ENCODE measurements at regions not wholly inside any gene's neighbourhood (a gene's known extent, or its start where the extent isn't known, plus 50 kb on each side); places are given as distances from the start of the nearest gene placed in this dataset.

DNA sequence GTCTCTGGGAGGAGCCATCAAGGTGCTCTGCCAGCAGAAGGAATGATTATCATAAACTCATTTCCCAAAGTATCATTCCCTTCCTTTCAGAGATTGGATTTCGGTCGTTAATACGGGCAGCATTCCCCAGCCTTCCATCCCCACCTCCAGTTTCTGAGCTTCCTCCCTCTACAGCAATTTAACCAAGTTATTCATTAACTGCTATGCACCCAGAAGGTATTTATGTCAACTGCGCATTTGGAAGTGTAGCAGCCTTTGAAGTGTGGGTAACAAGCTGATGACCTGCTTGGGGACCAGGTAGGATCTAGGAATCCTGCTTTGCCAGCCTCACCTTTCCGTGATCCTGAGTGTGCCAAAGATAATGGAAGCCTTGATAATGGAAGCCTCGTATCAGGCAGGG lies 172.4 kb upstream of the IGSF21 start:
- WGBS, 2 donors = 68 to 75% methylated on average over 6 of the region's 6 CpGs
- TF ChIP-seq, protein P1, sequence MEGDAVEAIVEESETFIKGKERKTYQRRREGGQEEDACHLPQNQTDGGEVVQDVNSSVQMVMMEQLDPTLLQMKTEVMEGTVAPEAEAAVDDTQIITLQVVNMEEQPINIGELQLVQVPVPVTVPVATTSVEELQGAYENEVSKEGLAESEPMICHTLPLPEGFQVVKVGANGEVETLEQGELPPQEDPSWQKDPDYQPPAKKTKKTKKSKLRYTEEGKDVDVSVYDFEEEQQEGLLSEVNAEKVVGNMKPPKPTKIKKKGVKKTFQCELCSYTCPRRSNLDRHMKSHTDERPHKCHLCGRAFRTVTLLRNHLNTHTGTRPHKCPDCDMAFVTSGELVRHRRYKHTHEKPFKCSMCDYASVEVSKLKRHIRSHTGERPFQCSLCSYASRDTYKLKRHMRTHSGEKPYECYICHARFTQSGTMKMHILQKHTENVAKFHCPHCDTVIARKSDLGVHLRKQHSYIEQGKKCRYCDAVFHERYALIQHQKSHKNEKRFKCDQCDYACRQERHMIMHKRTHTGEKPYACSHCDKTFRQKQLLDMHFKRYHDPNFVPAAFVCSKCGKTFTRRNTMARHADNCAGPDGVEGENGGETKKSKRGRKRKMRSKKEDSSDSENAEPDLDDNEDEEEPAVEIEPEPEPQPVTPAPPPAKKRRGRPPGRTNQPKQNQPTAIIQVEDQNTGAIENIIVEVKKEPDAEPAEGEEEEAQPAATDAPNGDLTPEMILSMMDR (IDR thresholded peaks at IDR 0.05) = no peak
- DNase-seq (ENCODE audit: low spot score in 2 of 2) = no peak
- H3K4me3 ChIP-seq (ENCODE audit: low read depth, poor library complexity, severe bottlenecking) = no peak overlapping the region
- intact Hi-C loops (cut with DNase I; ENCODE audit: low total_unique reads) = no loop called here

DNA sequence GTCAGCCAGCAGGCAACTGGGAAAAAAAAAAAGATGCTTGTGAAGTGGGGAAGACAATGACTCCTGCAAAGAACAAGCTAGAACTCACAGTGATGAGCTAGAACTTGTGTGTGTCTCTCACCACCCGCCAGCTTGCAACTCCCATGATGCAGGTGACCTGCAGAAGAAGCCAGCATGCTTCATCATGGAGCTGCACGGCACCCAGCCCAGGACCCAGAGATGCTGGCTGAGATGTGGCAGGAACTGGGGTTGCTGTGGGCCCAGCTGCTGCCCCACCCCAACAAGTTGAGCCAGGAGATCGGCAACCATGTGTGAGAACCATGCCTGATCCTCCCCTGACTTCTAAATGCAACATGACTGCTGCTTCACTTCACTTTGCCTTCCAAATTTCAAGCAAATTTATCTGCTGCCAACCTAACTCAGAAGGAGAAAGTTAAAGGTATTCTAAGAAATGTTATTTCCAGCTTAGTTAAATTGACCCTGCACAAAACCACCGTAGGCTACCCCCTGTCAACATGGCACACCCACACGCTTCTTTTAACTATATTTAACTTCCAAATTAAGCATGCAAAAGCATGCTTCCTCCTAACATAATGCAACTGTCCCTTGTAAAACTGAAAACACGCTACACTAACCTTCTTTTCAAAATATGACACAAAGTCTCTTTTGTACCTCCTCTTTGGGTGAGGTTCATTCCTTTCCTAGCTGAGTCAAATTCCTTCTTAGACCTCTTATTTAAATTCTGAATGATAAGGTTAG lies 166.0 kb upstream of the IGSF21 start:
- no peak overlapping the region for H3K4me3 ChIP-seq (ENCODE audit: low read depth, poor library complexity, severe bottlenecking)
- intact Hi-C loops (cut with DNase I; ENCODE audit: low total_unique reads) = no loop called here
- DNase-seq (ENCODE audit: low spot score in 2 of 2) = no peak
- no peak for TF ChIP-seq POLR2A (IDR thresholded peaks at IDR 0.05)
- TF ChIP-seq, protein P1 (IDR thresholded peaks at IDR 0.05) = no peak
- 36 to 44% methylated on average over 6 of the region's 6 CpGs for WGBS, 2 donors

DNA sequence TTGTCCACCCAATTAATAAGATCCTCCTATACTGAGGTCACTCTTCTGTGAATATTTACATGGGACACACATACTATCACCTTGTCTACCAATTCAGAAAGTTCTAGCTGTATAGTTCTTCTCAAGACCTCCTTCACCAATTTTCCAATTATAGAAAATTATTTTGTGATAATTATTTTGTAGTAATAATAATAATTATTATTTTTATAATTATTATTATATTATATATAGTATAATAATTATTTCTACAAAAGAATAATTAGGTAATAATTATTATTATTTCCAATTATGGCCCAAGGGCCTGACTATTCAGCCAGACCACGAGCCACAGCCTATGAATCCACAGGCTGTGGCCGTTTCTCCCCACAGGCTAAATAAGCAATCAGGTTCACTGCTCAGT lies 164.1 kb upstream of the IGSF21 start:
- H3K4me3 ChIP-seq (ENCODE audit: low read depth, poor library complexity, severe bottlenecking) = no peak overlapping the region
- WGBS, 2 donors = 71 to 82% methylated on average over 2 of the region's 2 CpGs
- no peak for DNase-seq (ENCODE audit: low spot score in 2 of 2)
- intact Hi-C loops (cut with DNase I; ENCODE audit: low total_unique reads) = no loop called here
- TF ChIP-seq, protein P1 (IDR thresholded peaks at IDR 0.05) = no peak
- TF ChIP-seq POLR2A (IDR thresholded peaks at IDR 0.05) = no peak

DNA sequence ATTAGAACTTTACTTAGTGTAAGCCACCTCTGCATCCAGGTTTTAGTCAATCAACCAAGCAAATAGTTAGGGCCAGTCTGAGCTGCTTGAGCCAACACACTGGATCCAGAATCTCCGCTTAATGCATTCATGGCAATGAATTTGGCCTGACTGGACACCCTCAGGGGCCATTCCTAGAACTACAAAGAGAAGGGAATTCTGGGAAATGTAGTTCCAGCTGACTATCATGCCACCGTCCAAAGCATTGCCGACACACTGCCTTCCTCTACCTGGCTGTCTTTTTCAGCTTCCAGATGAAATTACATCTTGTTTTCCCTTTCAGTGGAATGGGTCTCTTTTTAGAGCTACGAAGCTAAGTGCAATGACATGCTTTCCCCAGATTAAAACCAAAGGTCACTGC lies 163.0 kb upstream of the IGSF21 start:
- TF ChIP-seq POLR2A (IDR thresholded peaks at IDR 0.05) = no peak
- TF ChIP-seq, protein P1 (IDR thresholded peaks at IDR 0.05) = no peak
- no peak for DNase-seq (ENCODE audit: low spot score in 2 of 2)
- intact Hi-C loops (cut with DNase I; ENCODE audit: low total_unique reads) = no loop called here
- whole genome bisulfite sequencing, 2 donors = 65% methylated on average over 4 of the region's 4 CpGs
- H3K4me3 ChIP-seq (ENCODE audit: low read depth, poor library complexity, severe bottlenecking) = no peak overlapping the region

DNA sequence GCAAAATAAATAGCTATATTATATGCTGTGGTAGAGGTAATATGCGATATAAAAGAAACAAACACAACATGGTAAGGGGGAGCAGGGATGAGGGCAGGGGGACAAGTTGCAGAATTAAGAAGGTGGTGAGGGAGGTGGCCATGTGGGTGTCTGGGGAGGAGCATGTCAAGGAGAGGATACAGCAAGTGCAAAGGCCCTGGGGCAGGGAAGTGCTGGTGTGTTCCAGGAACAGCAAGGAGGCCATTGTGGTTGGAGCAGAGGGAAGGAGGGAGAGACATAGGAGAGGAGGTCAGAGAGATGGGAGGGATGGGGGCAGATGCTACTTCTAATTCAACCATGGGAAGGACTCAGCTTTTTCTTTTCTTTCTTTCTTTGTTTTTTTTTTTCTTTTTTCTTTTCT lies 161.2 kb upstream of the IGSF21 start:
- no peak overlapping the region for H3K4me3 ChIP-seq (ENCODE audit: low read depth, poor library complexity, severe bottlenecking)
- DNase-seq (ENCODE audit: low spot score in 2 of 2) = no peak
- intact Hi-C loops (cut with DNase I; ENCODE audit: low total_unique reads) = no loop called here
- TF ChIP-seq, protein P1 (IDR thresholded peaks at IDR 0.05) = no peak
- no peak for TF ChIP-seq POLR2A (IDR thresholded peaks at IDR 0.05)
- WGBS, 2 donors = 95 to 97% methylated on average over 1 of the region's 1 CpG

DNA sequence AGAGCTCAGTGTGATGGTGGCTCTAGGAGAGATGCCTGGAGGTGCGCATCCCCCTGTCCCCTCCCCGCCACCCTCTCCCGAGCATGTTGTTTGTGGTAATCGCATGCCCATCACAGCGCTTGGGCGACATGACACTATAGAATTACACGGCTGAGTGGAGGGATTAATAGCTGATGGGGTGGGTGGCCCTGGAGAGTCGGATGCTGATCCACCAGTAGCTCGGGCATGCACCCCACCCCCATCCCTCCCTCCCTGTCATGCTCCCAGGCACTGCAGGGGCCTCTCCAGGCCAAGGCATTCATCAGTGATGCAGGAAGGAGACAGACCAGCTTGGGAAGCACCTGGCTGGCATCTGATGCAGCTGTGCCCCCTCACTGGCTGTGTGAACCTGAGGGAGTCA lies 159.0 kb upstream of the IGSF21 start:
- H3K4me3 ChIP-seq (ENCODE audit: low read depth, poor library complexity, severe bottlenecking) = no peak overlapping the region
- WGBS, 2 donors = 49 to 73% methylated on average over 9 of the region's 9 CpGs
- intact Hi-C loops (cut with DNase I; ENCODE audit: low total_unique reads) = no loop called here
- DNase-seq (ENCODE audit: low spot score in 2 of 2) = no peak
- TF ChIP-seq, protein P1 (IDR thresholded peaks at IDR 0.05) = no peak
- TF ChIP-seq POLR2A (IDR thresholded peaks at IDR 0.05) = no peak
